ENCODE measurements at regions not wholly inside any gene's neighbourhood (a gene's known extent, or its start where the extent isn't known, plus 50 kb on each side); places are given as distances from the start of the nearest gene placed in this dataset.

DNA sequence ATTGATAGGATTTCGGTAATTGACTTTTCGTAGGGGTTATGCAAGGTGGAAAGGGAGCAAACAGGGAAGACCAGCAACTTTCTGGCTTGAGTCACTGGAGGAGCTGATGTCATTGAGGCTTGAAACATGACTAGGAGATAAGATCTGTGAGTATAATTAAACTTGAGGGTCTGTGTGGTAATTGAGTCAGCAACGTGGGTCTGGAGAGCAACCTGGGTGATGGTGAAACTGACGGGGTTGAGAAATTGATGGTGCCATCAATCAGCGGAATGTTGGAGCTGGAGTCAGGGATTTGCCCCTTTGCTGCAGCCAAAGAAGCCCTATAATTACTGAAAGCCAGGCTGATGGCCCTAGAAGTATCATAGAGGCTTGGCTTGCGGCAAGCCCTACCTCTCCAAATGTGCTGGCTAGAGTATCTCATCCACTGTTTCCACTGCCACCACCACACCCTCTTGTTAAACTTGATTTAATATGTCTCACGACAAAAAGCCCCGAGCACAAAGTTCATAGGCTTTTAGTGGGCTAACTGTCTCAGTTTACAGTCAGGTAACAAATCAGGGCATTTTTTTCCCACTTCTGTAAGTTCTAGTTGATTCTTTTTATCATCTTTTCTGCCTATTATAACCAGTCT is 186.9 kb upstream of the ELAC2 start:
- H3K4me1 ChIP-seq, result no peaks in the 10 kb centered on the region
- WGBS, 2 donors, result 67 to 73% methylated on average over 8 of the region's 8 CpGs
- no peak for TF ChIP-seq POLR2A (IDR thresholded peaks at IDR 0.05)
- no peak for TF ChIP-seq EP300 (IDR thresholded peaks at IDR 0.05)
- TF ChIP-seq, protein P1, sequence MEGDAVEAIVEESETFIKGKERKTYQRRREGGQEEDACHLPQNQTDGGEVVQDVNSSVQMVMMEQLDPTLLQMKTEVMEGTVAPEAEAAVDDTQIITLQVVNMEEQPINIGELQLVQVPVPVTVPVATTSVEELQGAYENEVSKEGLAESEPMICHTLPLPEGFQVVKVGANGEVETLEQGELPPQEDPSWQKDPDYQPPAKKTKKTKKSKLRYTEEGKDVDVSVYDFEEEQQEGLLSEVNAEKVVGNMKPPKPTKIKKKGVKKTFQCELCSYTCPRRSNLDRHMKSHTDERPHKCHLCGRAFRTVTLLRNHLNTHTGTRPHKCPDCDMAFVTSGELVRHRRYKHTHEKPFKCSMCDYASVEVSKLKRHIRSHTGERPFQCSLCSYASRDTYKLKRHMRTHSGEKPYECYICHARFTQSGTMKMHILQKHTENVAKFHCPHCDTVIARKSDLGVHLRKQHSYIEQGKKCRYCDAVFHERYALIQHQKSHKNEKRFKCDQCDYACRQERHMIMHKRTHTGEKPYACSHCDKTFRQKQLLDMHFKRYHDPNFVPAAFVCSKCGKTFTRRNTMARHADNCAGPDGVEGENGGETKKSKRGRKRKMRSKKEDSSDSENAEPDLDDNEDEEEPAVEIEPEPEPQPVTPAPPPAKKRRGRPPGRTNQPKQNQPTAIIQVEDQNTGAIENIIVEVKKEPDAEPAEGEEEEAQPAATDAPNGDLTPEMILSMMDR (IDR thresholded peaks at IDR 0.05), result no peak
- peaks cover 0 to 3% (median 0%) of the 10 kb centered on the region in 4 donors for H3K9me3 ChIP-seq
- H3K36me3 ChIP-seq, result no peaks in the 10 kb centered on the region
- H3K4me3 ChIP-seq, result no peak overlapping the region
- DNase-seq (ENCODE audit: low spot score in 2 of 2), result no peak
- H3K27me3 ChIP-seq, result no peaks in the 10 kb centered on the region
- no peak overlapping the region for H3K27ac ChIP-seq

DNA sequence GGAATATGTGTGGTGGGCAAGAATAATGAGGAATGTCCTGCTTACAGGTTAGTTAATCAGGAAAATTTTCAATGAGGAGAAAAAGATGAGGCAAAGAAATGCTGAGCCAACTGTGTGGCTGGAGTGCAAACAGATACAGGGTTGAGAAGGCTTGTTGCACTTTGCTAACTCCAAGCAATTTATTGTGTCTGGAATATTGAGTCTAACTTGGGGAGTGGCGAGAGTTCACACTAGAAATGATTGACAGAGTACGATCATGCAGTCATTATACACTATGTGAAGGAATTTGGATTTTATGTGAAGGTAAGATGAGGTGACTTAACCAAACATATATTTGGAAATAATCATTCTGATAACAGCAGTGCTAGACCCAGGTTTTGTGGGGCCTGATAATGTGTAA is 185.0 kb upstream of the ELAC2 start:
- Histone ChIP-seq H3K27ac (no peak overlapping the region), H3K4me1 (no peaks in the 10 kb centered on the region), H3K4me3 (no peak overlapping the region), H3K36me3 (no peaks in the 10 kb centered on the region), H3K27me3 (no peaks in the 10 kb centered on the region), H3K9me3 (no peaks in the 10 kb centered on the region)
- DNase-seq (ENCODE audit: low spot score in 2 of 2), result no peak
- TF ChIP-seq, protein P1 (IDR thresholded peaks at IDR 0.05), result no peak
- TF ChIP-seq EP300 (IDR thresholded peaks at IDR 0.05) (no peak), POLR2A (IDR thresholded peaks at IDR 0.05) (no peak)
- WGBS, 2 donors, result 89 to 94% methylated on average over 2 of the region's 2 CpGs

DNA sequence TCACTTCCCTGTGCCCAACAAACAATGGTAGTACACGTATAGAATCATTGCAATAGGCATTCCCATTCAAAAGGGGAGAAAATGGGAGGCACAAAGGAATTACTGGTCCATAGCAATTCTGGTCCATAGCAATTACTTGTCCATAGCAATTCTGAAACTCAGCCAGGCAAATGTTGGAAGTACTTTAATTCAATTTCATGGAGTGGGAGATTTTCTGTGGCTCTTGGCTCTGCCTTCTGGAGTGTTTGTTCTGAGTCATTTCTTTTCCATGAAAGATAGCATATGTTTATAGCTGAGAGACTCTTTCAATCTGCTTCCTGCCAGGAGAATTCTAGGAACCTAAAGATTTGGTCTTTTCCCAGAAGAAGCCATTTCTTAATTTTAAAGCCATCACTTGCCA is 182.8 kb upstream of the ELAC2 start:
- Histone ChIP-seq H3K27me3 (no peaks in the 10 kb centered on the region), H3K4me1 (no peaks in the 10 kb centered on the region)
- 54 to 60% methylated on average over 1 of the region's 1 CpG for WGBS, 2 donors

DNA sequence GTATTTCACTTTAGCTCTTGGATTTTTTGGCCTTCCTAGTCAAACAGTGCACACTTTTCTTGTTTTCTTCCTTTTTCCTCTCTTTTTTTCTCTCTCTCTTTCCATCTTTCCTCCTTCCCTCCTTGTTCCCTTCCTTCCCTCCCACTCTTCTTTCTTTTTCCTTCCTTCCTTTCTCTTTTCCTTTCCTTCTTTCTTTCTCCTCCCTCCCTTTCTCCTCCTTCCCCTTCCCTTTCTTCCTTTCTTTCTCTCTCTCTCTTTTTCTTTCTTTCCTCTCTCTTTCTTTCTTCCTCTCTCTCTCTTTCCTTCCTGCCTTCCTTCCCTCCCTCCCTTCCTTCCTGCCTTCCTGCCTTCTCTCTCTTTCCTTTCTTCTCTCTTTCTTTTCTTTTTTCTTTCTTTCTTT is 181.6 kb upstream of the ELAC2 start:
- no peak for DNase-seq (ENCODE audit: low spot score in 2 of 2)
- H3K36me3 ChIP-seq, result no peaks in the 10 kb centered on the region

More for the DNA sequence above, 182.8 kb upstream of the ELAC2 start:
- H3K9me3 ChIP-seq, result no peaks in the 10 kb centered on the region
- no peak overlapping the region for H3K4me3 ChIP-seq
- no peak for DNase-seq (ENCODE audit: low spot score in 2 of 2)
- H3K36me3 ChIP-seq, result no peaks in the 10 kb centered on the region
- H3K27ac ChIP-seq, result no peak overlapping the region
- TF ChIP-seq POLR2A (IDR thresholded peaks at IDR 0.05) (no peak), EP300 (IDR thresholded peaks at IDR 0.05) (no peak)
- TF ChIP-seq, protein P1 (IDR thresholded peaks at IDR 0.05), result no peak

DNA sequence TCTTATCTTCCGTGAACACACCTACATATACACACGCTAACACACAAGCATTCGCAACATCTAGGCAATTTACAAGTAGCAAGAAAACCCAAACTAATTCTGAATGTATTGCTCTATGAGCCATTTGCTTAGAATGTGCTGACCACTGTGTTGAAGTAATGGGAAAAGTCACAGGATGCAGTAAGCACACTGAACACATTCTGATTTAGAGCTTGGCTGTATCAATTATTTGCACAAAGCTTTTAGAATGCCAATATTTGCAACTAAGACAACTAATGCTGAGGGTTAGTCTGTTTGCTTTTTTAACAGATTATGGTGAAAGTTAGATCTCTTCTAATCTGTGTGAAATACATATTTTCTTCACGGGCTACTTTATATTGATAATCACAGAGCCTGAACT is 179.8 kb upstream of the ELAC2 start:
- DNase-seq (ENCODE audit: low spot score in 2 of 2), result no peak
- WGBS, 2 donors, result 93 to 97% methylated on average over 4 of the region's 4 CpGs
- Histone ChIP-seq H3K9me3 (no peaks in the 10 kb centered on the region), H3K27me3 (no peaks in the 10 kb centered on the region), H3K4me3 (no peak overlapping the region), H3K4me1 (peaks cover 0 to 4% (median 0%) of the 10 kb centered on the region in 4 donors), H3K36me3 (no peaks in the 10 kb centered on the region), H3K27ac (no peak overlapping the region)
- TF ChIP-seq POLR2A (IDR thresholded peaks at IDR 0.05), result no peak
- TF ChIP-seq EP300 (IDR thresholded peaks at IDR 0.05), result no peak
- TF ChIP-seq, protein P1 (IDR thresholded peaks at IDR 0.05), result no peak

More for the DNA sequence above, 181.6 kb upstream of the ELAC2 start:
- Histone ChIP-seq H3K27ac (no peak overlapping the region), H3K27me3 (no peaks in the 10 kb centered on the region), H3K4me3 (no peak overlapping the region), H3K9me3 (no peaks in the 10 kb centered on the region), H3K4me1 (no peaks in the 10 kb centered on the region)
- TF ChIP-seq POLR2A (IDR thresholded peaks at IDR 0.05) (no peak), EP300 (IDR thresholded peaks at IDR 0.05) (no peak)
- TF ChIP-seq, protein P1 (IDR thresholded peaks at IDR 0.05), result no peak

All from tibial nerve (tissue), 4 donors.